ENCODE measurements at regions not wholly inside any gene's neighbourhood (a gene's known extent, or its start where the extent isn't known, plus 50 kb on each side); places are given as distances from the start of the nearest gene placed in this dataset.

- no peak overlapping the region for H2AFZ ChIP-seq (ENCODE audit: low read depth, low read length)
- no peaks in the 10 kb centered on the region for H3K27me3 ChIP-seq (ENCODE audit: insufficient read depth, low read depth, low read length)
- H3K9me2 ChIP-seq (ENCODE audit: insufficient read depth, low read length), result no peaks in the 10 kb centered on the region
- no peak overlapping the region for H3K27ac ChIP-seq (ENCODE audit: low read length)
- no peaks in the 10 kb centered on the region for H3K36me3 ChIP-seq (ENCODE audit: insufficient read depth, low read length)
- no peak overlapping the region for H3K4me3 ChIP-seq (ENCODE audit: low read length)
- H3K4me2 ChIP-seq (ENCODE audit: low read length), result no peak overlapping the region
- TF ChIP-seq EZH2 (IDR thresholded peaks at IDR 0.05; ENCODE audit: borderline replicate concordance, insufficient read depth, low read length, poor library complexity, severe bottlenecking) (no peak), MXI1 (conservative IDR thresholded peaks at IDR 0.05; ENCODE audit: poor library complexity, severe bottlenecking) (no peak), RAD21 (conservative IDR thresholded peaks at IDR 0.05) (no peak), POLR2AphosphoS5 (IDR thresholded peaks at IDR 0.05) (no peak)
- H4K20me1 ChIP-seq (ENCODE audit: insufficient read depth), result no peaks in the 10 kb centered on the region
- no peak overlapping the region for H3K9ac ChIP-seq (ENCODE audit: low read length)
- no peaks in the 10 kb centered on the region for H3F3A ChIP-seq (ENCODE audit: insufficient read depth, low read length, poor library complexity, severe bottlenecking)
- H3K79me2 ChIP-seq (replicated peaks; ENCODE audit: insufficient read depth, low read length), result no peaks in the 10 kb centered on the region
- H3K9me3 ChIP-seq (ENCODE audit: low read length), result no peaks in the 10 kb centered on the region
Measured at GRCh38 chr6:62452586-62452985, 166.6 kb upstream of the KHDRBS2 start.

GRCh38 chr6:62446647-62447316 is 160.8 kb upstream of the KHDRBS2 start:
- no peaks in the 10 kb centered on the region for H3F3A ChIP-seq (ENCODE audit: insufficient read depth, low read length, poor library complexity, severe bottlenecking)
- H3K79me2 ChIP-seq (replicated peaks; ENCODE audit: insufficient read depth, low read length), result no peaks in the 10 kb centered on the region
- H4K20me1 ChIP-seq (ENCODE audit: insufficient read depth), result no peaks in the 10 kb centered on the region
- H3K27me3 ChIP-seq (ENCODE audit: insufficient read depth, low read depth, low read length), result no peaks in the 10 kb centered on the region
- no peaks in the 10 kb centered on the region for H3K9me2 ChIP-seq (ENCODE audit: insufficient read depth, low read length)
- H3K36me3 ChIP-seq (ENCODE audit: insufficient read depth, low read length), result no peaks in the 10 kb centered on the region
- H3K9me3 ChIP-seq (ENCODE audit: low read length), result no peaks in the 10 kb centered on the region
- H2AFZ ChIP-seq (ENCODE audit: low read depth, low read length), result no peak overlapping the region
- no peak overlapping the region for H3K27ac ChIP-seq (ENCODE audit: low read length)
- H3K9ac ChIP-seq (ENCODE audit: low read length), result no peak overlapping the region
- no peak overlapping the region for H3K4me3 ChIP-seq (ENCODE audit: low read length)
- no peak overlapping the region for H3K4me2 ChIP-seq (ENCODE audit: low read length)
- TF ChIP-seq RAD21 (conservative IDR thresholded peaks at IDR 0.05), result no peak

- H4K20me1 ChIP-seq (ENCODE audit: insufficient read depth), result no peaks in the 10 kb centered on the region
- H3K4me2 ChIP-seq (ENCODE audit: low read length), result no peak overlapping the region
- H3K36me3 ChIP-seq (ENCODE audit: insufficient read depth, low read length), result no peaks in the 10 kb centered on the region
- H3F3A ChIP-seq (ENCODE audit: insufficient read depth, low read length, poor library complexity, severe bottlenecking), result no peaks in the 10 kb centered on the region
- TF ChIP-seq RAD21 (conservative IDR thresholded peaks at IDR 0.05) (no peak), EZH2 (IDR thresholded peaks at IDR 0.05; ENCODE audit: borderline replicate concordance, insufficient read depth, low read length, poor library complexity, severe bottlenecking) (no peak), REST (IDR thresholded peaks at IDR 0.05; ENCODE audit: borderline replicate concordance) (no peak), POLR2AphosphoS5 (IDR thresholded peaks at IDR 0.05) (no peak), MXI1 (conservative IDR thresholded peaks at IDR 0.05; ENCODE audit: poor library complexity, severe bottlenecking) (no peak), CTCF (IDR thresholded peaks at IDR 0.05; ENCODE audit: poor library complexity, severe bottlenecking) (no peak), TAF1 (IDR thresholded peaks at IDR 0.05; ENCODE audit: low read depth) (no peak), SMC3 (conservative IDR thresholded peaks at IDR 0.05; ENCODE audit: poor library complexity) (no peak), EP300 (conservative IDR thresholded peaks at IDR 0.05; ENCODE audit: poor library complexity, severe bottlenecking) (no peak)
- no peaks in the 10 kb centered on the region for H3K9me2 ChIP-seq (ENCODE audit: insufficient read depth, low read length)
- no peak overlapping the region for H3K4me3 ChIP-seq (ENCODE audit: low read length)
- no peak overlapping the region for H2AFZ ChIP-seq (ENCODE audit: low read depth, low read length)
- no peak overlapping the region for H3K27ac ChIP-seq (ENCODE audit: low read length)
- no peaks in the 10 kb centered on the region for H3K9me3 ChIP-seq (ENCODE audit: low read length)
- H3K9ac ChIP-seq (ENCODE audit: low read length), result no peak overlapping the region
- H3K79me2 ChIP-seq (replicated peaks; ENCODE audit: insufficient read depth, low read length), result no peaks in the 10 kb centered on the region
- no peaks in the 10 kb centered on the region for H3K27me3 ChIP-seq (ENCODE audit: insufficient read depth, low read depth, low read length)
Measured at GRCh38 chr6:62445521-62445920, 159.5 kb upstream of the KHDRBS2 start.

All from neural cell (in vitro differentiated cells).